GM19238 (cell line): ENCODE measurements at regions not wholly inside any gene's neighbourhood (a gene's known extent, or its start where the extent isn't known, plus 50 kb on each side); places are given as distances from the start of the nearest gene placed in this dataset.
"Not testable (repeated sequence)": the region's sequence is repeated elsewhere in the genome, so short reads cannot be mapped to it uniquely, and the experiment has no call there.

Experiments used
- DNase-seq: peaks from one replicate; pipeline ENCODE4 v3.0.0; 2011; ENCODE audit warnings: low spot score; ENCODE audit not compliant: insufficient read length

- no peak for DNase-seq
These were observed 123.8 kb upstream of the NAA20 start for GRCh38 chr20:19893356-19893755.

DNA sequence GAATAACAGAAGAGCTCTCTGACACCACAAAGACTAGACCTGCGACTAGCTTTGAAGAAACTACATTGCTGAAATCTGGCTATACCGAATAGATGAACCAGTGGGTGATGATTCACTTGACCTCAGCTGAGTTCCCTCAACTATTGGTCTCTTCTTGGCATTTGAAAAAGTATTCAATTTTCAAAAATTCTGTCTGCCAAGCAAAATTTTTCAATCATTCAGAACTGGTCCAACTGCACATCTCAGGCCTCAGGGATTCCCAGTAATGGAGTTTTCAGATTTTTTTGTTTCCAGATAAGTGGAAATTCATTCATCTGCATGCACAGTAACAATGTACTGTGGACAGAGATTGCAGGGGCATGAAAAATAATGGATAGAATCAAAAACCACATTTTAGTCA lies 121.4 kb upstream of the NAA20 start:
- no peak for DNase-seq

DNA sequence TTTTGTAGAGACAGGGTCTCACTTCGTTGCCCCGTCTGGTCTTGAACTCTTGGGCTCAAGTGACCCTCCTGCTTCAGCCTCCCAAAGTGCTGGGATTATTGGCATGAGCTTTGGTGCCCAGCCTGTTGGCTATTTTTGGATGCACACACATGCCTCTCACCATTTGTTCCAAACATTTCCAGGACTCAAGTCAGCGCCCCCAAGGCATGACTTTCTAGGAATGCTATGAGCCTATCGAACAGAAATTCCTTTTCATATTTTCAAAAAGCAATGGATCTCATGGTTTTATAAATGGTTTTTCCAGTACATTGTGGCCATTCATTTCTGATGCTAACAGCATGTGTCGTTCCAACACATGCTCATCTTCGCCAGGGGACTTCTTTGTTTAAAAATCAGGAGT lies 119.3 kb upstream of the NAA20 start:
- no peak for DNase-seq

- no peak for DNase-seq
These were observed 115.9 kb upstream of the NAA20 start for GRCh38 chr20:19901226-19901625.

GRCh38 chr20:19903168-19903811 lies 113.9 kb upstream of the NAA20 start:
- DNase-seq, result peak; percentile 46

DNA sequence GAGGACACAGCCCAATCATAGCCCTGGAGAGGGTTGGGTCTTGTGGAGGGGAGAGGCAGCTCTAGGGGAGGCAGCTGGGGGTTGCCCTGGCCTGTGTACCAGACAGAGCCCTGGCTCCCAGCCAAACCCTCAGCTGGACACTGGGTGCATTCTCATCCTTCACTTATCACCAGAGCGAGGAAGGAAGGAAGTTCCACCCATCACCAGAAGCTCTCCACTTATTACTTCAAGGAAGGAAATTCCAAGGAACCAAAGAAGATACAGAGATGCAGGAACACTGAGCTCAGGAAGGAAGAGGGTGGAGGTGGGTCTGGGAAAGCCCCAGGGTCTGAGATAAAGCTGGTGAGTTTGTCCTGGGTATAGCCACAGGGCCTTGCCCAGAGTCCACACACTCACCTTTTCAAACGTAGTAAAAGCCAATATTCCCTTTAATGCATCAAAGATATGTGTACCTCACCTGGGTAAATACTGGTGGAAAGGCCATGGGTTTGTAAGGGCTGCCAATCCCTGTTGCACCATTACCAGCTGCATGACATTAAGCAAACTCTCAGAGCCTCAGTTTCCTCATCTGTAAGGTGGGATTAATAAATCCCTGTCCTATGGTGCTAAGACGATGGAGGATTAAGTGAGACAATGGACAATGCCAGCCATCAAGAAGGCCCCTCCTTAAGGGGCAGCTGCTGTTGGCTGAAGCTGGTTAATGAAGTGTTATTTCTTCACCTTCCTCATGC lies 109.7 kb upstream of the NAA20 start:
- DNase-seq, result no peak

- no peak for DNase-seq
These were observed 108.6 kb upstream of the NAA20 start for GRCh38 chr20:19908576-19908975.

DNA sequence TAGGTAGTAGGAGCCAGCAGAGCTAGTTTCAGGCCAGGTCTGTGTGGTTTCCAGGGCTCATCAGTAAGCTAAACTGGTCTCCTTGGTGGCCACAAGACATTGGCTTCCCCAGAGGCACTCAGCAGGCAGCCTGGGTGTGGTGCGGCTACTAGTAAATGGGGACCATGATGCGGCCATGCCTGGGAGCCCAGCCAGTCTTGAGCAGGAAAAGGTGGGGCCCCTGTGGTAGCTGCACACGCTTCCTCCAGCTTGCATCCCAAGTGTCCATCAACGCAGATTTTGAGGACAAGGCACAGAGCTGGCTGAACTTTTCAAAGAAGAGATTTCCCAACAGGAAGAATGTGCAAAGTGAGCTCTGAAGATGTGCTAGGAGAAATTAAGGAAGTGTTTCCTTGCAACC lies 107.4 kb upstream of the NAA20 start:
- no peak for DNase-seq

- no peak for DNase-seq
These were observed 105.3 kb upstream of the NAA20 start for GRCh38 chr20:19911810-19912382.

- no peak for DNase-seq
These were observed 103.8 kb upstream of the NAA20 start for GRCh38 chr20:19913349-19913748.

- no peak for DNase-seq
These were observed 103.1 kb upstream of the NAA20 start for GRCh38 chr20:19913927-19914614.

- DNase-seq, result no peak
These were observed 101.9 kb upstream of the NAA20 start for GRCh38 chr20:19915111-19915798.

GRCh38 chr20:19916531-19917485 lies 100.4 kb upstream of the NAA20 start:
- DNase-seq, result no peak

DNA sequence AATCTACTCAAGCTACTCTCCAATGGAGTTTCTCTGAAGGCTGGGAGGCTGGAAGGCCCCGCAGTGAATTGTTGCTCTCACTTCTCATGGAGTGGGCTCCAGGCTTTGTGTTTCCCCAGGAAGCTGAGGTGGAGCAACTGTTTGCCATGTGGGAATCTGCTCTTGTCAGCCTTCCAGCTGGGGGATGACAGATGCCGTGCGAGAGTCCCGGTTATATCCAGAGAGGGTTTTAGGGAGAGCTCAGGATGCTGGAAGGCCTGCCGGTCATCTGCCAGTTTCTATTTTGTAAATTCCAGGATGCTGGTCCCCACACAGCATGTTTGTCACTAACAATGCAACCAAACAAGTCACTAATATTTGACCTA lies 98.2 kb upstream of the NAA20 start:
- no peak for DNase-seq

GRCh38 chr20:19920381-19921138 lies 96.6 kb upstream of the NAA20 start:
- no peak for DNase-seq

DNA sequence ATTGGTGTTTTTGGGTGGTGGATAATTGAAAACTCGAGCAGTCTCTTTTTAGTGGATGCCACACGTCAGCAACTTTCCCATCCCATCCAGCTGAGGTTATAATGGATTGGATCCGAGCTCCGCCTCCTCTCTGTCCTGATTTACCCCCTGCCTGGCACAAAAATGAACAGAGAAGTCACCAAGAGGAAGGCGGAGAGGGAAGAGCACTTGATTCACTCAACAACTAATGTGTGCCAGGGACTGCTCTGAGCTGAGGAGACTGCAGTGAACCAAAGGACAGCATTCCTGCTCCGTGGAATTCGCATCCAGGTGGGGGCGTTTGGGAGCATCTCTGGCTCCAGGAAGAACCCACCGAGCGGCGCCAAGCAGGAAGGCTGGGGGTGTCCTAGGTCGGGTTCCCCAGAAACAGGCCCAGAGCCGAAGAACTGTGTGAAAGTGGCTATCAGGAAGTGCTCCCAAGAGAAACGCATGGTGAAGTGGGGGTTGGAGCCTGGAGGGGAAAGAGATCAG lies 95.8 kb upstream of the NAA20 start:
- no peak for DNase-seq

GRCh38 chr20:19921829-19922228 lies 95.3 kb upstream of the NAA20 start:
- not testable (repeated sequence) for DNase-seq

DNA sequence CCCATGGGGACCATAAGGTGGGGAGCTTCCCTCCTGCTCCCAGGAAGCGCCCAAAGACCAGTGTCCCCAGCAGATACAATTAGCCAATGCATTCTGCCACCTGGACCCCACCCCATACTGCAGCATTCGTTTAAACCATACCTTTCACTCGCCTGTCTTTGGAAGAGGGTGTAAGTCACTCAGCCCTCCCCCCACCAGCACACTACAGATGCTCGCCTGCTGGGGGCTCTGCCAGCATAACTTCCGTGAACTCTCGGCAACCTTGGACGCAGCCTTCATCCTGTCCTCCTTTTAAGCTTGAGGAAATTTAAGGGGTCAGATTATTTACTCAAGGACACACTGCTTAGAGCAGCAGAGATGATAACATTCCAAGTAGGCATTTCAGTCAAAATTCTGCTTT lies 94.4 kb upstream of the NAA20 start:
- no peak for DNase-seq

GRCh38 chr20:19923762-19924161 lies 93.4 kb upstream of the NAA20 start:
- DNase-seq, result no peak

- no peak for DNase-seq
These were observed 92.9 kb upstream of the NAA20 start for GRCh38 chr20:19924255-19924654.
